ENCODE measurements at regions not wholly inside any gene's neighbourhood (a gene's known extent, or its start where the extent isn't known, plus 50 kb on each side); places are given as distances from the start of the nearest gene placed in this dataset.

DNA sequence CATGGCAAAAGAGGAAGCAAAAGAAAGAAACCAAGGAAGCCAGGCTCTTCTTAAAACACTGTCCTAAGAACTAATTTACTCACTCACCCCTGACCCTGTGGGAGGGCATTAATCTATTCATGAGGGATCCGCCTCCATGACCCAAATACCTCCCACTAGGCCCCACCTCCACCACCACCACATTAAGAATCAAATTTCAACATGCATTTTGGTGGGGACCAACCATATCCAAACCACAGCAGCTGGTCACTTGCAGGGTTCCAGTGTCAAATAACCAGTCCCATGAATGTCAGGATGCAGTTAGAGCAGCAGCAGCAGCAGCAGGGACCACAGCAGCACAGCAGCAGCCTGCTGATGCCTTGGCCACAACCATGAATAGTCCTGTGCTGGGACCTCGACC lies 83.8 kb downstream of the ZC3H11B start:
- WGBS, 3 donors = 65 to 76% (median 73%) methylated on average over 2 of the region's 2 CpGs
- intact Hi-C loops (cut with DNase I) = no loop called here
- TF ChIP-seq EP300 (IDR thresholded peaks at IDR 0.05) (no peak), POLR2A (IDR thresholded peaks at IDR 0.05) (no peak)
- TF ChIP-seq, protein P1, sequence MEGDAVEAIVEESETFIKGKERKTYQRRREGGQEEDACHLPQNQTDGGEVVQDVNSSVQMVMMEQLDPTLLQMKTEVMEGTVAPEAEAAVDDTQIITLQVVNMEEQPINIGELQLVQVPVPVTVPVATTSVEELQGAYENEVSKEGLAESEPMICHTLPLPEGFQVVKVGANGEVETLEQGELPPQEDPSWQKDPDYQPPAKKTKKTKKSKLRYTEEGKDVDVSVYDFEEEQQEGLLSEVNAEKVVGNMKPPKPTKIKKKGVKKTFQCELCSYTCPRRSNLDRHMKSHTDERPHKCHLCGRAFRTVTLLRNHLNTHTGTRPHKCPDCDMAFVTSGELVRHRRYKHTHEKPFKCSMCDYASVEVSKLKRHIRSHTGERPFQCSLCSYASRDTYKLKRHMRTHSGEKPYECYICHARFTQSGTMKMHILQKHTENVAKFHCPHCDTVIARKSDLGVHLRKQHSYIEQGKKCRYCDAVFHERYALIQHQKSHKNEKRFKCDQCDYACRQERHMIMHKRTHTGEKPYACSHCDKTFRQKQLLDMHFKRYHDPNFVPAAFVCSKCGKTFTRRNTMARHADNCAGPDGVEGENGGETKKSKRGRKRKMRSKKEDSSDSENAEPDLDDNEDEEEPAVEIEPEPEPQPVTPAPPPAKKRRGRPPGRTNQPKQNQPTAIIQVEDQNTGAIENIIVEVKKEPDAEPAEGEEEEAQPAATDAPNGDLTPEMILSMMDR (IDR thresholded peaks at IDR 0.05) = no peak

DNA sequence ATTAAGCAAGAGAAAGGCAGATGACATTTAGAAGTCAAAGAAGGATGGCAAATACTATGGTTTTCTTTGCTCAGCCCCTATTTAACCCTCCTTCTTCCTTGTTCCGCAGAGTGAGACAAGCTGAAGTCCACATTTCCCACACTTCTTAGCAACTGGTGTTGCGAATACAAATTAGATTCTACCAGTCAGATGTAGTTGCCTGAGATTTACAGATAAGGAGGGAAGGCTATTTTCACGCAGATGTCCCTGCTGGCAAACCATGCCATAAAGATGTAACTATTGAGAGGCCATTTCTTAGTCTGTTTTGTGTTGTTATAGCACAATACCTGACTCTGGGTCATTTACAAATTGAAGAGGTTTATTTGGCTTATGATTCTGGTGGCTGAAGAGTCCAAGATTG lies 84.3 kb downstream of the ZC3H11B start:
- no peak for TF ChIP-seq POLR2A (IDR thresholded peaks at IDR 0.05)
- TF ChIP-seq EP300 (IDR thresholded peaks at IDR 0.05) = no peak
- H3K36me3 ChIP-seq = no peaks in the 10 kb centered on the region
- 93 to 98% (median 98%) methylated on average over 3 of the region's 3 CpGs for WGBS, 3 donors
- H3K27ac ChIP-seq = no peak overlapping the region
- intact Hi-C loops (cut with DNase I) = no loop called here
- no peaks in the 10 kb centered on the region for H3K27me3 ChIP-seq
- H3K4me1 ChIP-seq (ENCODE audit: insufficient read depth) = no peaks in the 10 kb centered on the region
- H3K9me3 ChIP-seq = no peaks in the 10 kb centered on the region
- no peak for DNase-seq
- no peak overlapping the region for H3K4me3 ChIP-seq

More for the DNA sequence above, 83.8 kb downstream of the ZC3H11B start:
- H3K4me1 ChIP-seq (ENCODE audit: insufficient read depth) = no peaks in the 10 kb centered on the region
- no peak for DNase-seq
- H3K36me3 ChIP-seq = no peaks in the 10 kb centered on the region
- no peaks in the 10 kb centered on the region for H3K9me3 ChIP-seq
- H3K27ac ChIP-seq = no peak overlapping the region
- H3K4me3 ChIP-seq = no peak overlapping the region
- H3K27me3 ChIP-seq = no peaks in the 10 kb centered on the region

DNA sequence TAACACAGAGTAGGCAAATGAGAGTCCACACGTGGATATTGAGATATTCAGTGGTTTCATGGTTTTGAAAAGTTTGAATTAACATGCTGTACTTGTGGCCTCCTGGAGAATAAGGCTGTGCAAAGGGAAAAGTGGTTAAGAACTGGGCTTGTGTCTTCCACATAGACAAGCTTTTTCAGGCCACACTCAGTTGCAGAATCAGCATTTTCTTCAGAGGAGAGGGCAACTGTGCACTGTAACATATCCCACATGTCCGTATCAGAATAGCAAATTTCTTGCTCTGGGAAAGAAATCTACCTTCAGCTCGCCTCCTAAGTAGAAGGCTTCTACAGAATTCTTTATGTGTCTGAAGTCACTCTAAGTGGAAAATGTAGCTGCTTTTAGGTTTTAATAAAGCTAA lies 84.9 kb downstream of the ZC3H11B start:
- no peaks in the 10 kb centered on the region for H3K27me3 ChIP-seq
- intact Hi-C loops (cut with DNase I) = no loop called here
- no peak for TF ChIP-seq EP300 (IDR thresholded peaks at IDR 0.05)
- TF ChIP-seq POLR2A (IDR thresholded peaks at IDR 0.05) = no peak
- DNase-seq = no peak
- WGBS, 3 donors = 82 to 83% (median 82%) methylated on average over 3 of the region's 3 CpGs
- H3K27ac ChIP-seq = no peak overlapping the region
- no peaks in the 10 kb centered on the region for H3K4me1 ChIP-seq (ENCODE audit: insufficient read depth)
- no peak overlapping the region for H3K4me3 ChIP-seq
- no peaks in the 10 kb centered on the region for H3K9me3 ChIP-seq
- H3K36me3 ChIP-seq = no peaks in the 10 kb centered on the region

DNA sequence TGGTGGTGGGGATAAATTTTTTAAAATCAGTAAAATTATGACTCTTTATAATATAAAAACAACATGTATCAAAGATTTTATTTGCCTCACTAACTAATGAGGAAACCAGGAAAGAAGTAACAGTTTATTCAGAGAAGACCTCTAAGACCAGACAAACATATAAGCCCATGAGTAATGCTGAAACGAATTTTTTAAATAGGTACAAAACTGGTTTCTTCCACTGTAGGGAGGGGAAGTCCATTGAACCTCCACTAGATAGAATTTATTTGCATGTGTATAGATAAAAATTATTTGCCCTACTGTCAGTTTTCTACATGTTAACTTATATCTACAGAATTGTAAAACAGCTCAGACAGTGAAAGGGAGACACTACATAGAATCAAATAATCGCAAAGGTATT lies 86.8 kb downstream of the ZC3H11B start:
- H3K4me3 ChIP-seq = no peak overlapping the region
- no peaks in the 10 kb centered on the region for H3K27me3 ChIP-seq
- no peaks in the 10 kb centered on the region for H3K9me3 ChIP-seq
- no peak overlapping the region for H3K27ac ChIP-seq
- no peak for DNase-seq
- intact Hi-C loops (cut with DNase I) = no loop called here
- no peaks in the 10 kb centered on the region for H3K4me1 ChIP-seq (ENCODE audit: insufficient read depth)
- TF ChIP-seq EP300 (IDR thresholded peaks at IDR 0.05) = no peak
- TF ChIP-seq POLR2A (IDR thresholded peaks at IDR 0.05) = no peak
- TF ChIP-seq, protein P1 (IDR thresholded peaks at IDR 0.05) = no peak
- no peaks in the 10 kb centered on the region for H3K36me3 ChIP-seq
- WGBS, 3 donors = 93 to 98% (median 97%) methylated on average over 2 of the region's 2 CpGs

GRCh38 chr1:219523411-219523810 lies 89.5 kb downstream of the ZC3H11B start:
- no peaks in the 10 kb centered on the region for H3K27me3 ChIP-seq
- 62 to 68% (median 63%) methylated on average over 2 of the region's 2 CpGs for WGBS, 3 donors

More at GRCh38 chr1:219523411-219523810, 89.5 kb downstream of the ZC3H11B start:
- Histone ChIP-seq H3K4me3 (no peak overlapping the region), H3K9me3 (no peaks in the 10 kb centered on the region), H3K36me3 (no peaks in the 10 kb centered on the region), H3K4me1 (ENCODE audit: insufficient read depth) (no peaks in the 10 kb centered on the region), H3K27ac (no peak overlapping the region)
- TF ChIP-seq, protein P1 (IDR thresholded peaks at IDR 0.05) = no peak
- TF ChIP-seq POLR2A (IDR thresholded peaks at IDR 0.05) (no peak), EP300 (IDR thresholded peaks at IDR 0.05) (no peak)
- intact Hi-C loops (cut with DNase I) = no loop called here
- DNase-seq = no peak
